OCI-LY7 (cell line): ENCODE measurements at regions not wholly inside any gene's neighbourhood (a gene's known extent, or its start where the extent isn't known, plus 50 kb on each side); places are given as distances from the start of the nearest gene placed in this dataset.

Source experiments
- BruUV-seq: library from RNA; stranded (reverse); fragments of 400-500 nt; replicated peaks from 2 replicates; lab custom pipeline; 2021; lab: Mats Ljungman, UMichigan
- CTCF ChIA-PET: fragments of 300-600 bp; sonication (Branson Sonifier 250); formaldehyde crosslinking; loops from one replicate; lab custom pipeline; 2022; ENCODE audit warnings: antibody characterized with exemption; ENCODE audit not compliant: unreplicated experiment; lab: Charles Lee
- POLR2A ChIA-PET: fragments of 300-600 bp; sonication (Branson Sonifier 250); formaldehyde crosslinking; loops from one replicate; lab custom pipeline; 2022; ENCODE audit warnings: antibody characterized with exemption; lab: Charles Lee
- DNase-seq: peaks from one replicate; pipeline ENCODE4 v3.0.0-alpha.2; 2015; ENCODE audit warnings: low spot score
- H2AFZ ChIP-seq: fragments of 200-600 bp; sonication (generic), shearing (Covaris generic); 2 replicates; pipeline ENCODE4 v1.6.1; 2014; ENCODE audit warnings: mild to moderate bottlenecking, antibody characterized with exemption, low read length, moderate library complexity
- H3K27ac ChIP-seq: fragments of 200-600 bp; sonication (generic); 2 replicates; pipeline ENCODE4 v1.5.1; 2014; ENCODE audit warnings: mixed run types, low read depth, mild to moderate bottlenecking, moderate library complexity, low read length, inconsistent platforms; ENCODE audit not compliant: poor library complexity, severe bottlenecking
- H3K36me3 ChIP-seq: fragments of 200-600 bp; sonication (generic); 2 replicates; pipeline ENCODE4 v1.6.1; 2014; ENCODE audit warnings: mild to moderate bottlenecking, antibody characterized with exemption, low read length, moderate library complexity, mixed read lengths; ENCODE audit not compliant: insufficient read depth
- H3K4me1 ChIP-seq: fragments of 200-600 bp; sonication (generic); 2 replicates; pipeline ENCODE4 v1.5.1; 2014; ENCODE audit warnings: mild to moderate bottlenecking, low read length; ENCODE audit not compliant: insufficient read depth, poor library complexity, severe bottlenecking
- H3K4me2 ChIP-seq: fragments of 200-600 bp; sonication (generic); 2 replicates; pipeline ENCODE4 v1.6.1; 2014; ENCODE audit warnings: mild to moderate bottlenecking, low read length
- H3K4me3 ChIP-seq: fragments of 200-600 bp; sonication (generic); 2 replicates; pipeline ENCODE4 v1.5.1; 2014; ENCODE audit warnings: mild to moderate bottlenecking, low read depth, low read length; ENCODE audit not compliant: poor library complexity, severe bottlenecking
- H3K79me2 ChIP-seq: fragments of 200-600 bp; sonication (generic); 2 replicates; pipeline ENCODE4 v1.6.1; 2016; ENCODE audit warnings: low read depth, mild to moderate bottlenecking, low read length, moderate library complexity, mixed read lengths; ENCODE audit not compliant: insufficient read depth
- H3K9me2 ChIP-seq: fragments of 200-600 bp; sonication (generic); 2 replicates; pipeline ENCODE4 v1.6.1; 2016; ENCODE audit warnings: mild to moderate bottlenecking, low read length, mixed read lengths; ENCODE audit not compliant: insufficient read depth
- H3K9me3 ChIP-seq: fragments of 200-600 bp; sonication (generic); 2 replicates; pipeline ENCODE4 v1.6.1; 2014; ENCODE audit warnings: mild to moderate bottlenecking, mixed run types, low read length, mixed read lengths
- H4K20me1 ChIP-seq: fragments of 200-600 bp; sonication (generic); 2 replicates; pipeline ENCODE4 v1.6.1; 2014; ENCODE audit warnings: mild to moderate bottlenecking, antibody characterized with exemption, low read length, moderate library complexity, mixed read lengths; ENCODE audit not compliant: insufficient read depth
- CTCF ChIP-seq: fragments of 200-600 bp; sonication (generic); conservative IDR thresholded peaks from 2 replicates; pipeline ENCODE4 v1.5.1; 2014; ENCODE audit warnings: mild to moderate bottlenecking, antibody characterized with exemption, low read length, moderate library complexity, mixed read lengths
- EZH2phosphoT487 ChIP-seq: fragments of 200-600 bp; sonication (generic); IDR thresholded peaks from 2 replicates; pipeline ENCODE4 v1.6.1; 2018; ENCODE audit warnings: low read depth, borderline replicate concordance, mild to moderate bottlenecking, mixed run types, antibody characterized with exemption, low read length, moderate library complexity, mixed read lengths
- intact Hi-C: fragments of 100-400 bp; cut with micrococcal nuclease; formaldehyde crosslinking; loops from one replicate; pipeline ENCODE4 v1.10.0; 2022; ENCODE audit not compliant: unreplicated experiment

- Histone ChIP-seq H3K4me2 (no peak overlapping the region), H3K4me1 (no peaks in the 10 kb centered on the region), H3K4me3 (no peak overlapping the region), H3K9me3 (no peaks in the 10 kb centered on the region), H3K27ac (no peak overlapping the region), H3K79me2 (no peaks in the 10 kb centered on the region), H4K20me1 (no peaks in the 10 kb centered on the region), H2AFZ (no peak overlapping the region), H3K9me2 (no peaks in the 10 kb centered on the region), H3K36me3 (no peaks in the 10 kb centered on the region)
- intact Hi-C loops = no loop called here
- no TSS peak for BruUV-seq
- ChIA-PET CTCF (no interaction called here), POLR2A (interaction anchor here (0.5 kb wide), 1 partner anchor 447 kb away, joined by 6 read pairs; no protein-coding TSS in a partner anchor)
- no peak for DNase-seq
- no peak for TF ChIP-seq EZH2phosphoT487
- no peak for TF ChIP-seq CTCF
Observed at GRCh38 chr14:86104691-86105265, 574.8 kb downstream of the FLRT2 start.

GRCh38 chr14:86094512-86094911 lies 564.6 kb downstream of the FLRT2 start:
- H3K4me2 ChIP-seq = no peak overlapping the region
- CTCF ChIA-PET = no interaction called here
- H4K20me1 ChIP-seq = no peaks in the 10 kb centered on the region
- no peak overlapping the region for H2AFZ ChIP-seq
- H3K4me1 ChIP-seq = no peaks in the 10 kb centered on the region
- POLR2A ChIA-PET = no interaction called here
- H3K9me2 ChIP-seq = no peaks in the 10 kb centered on the region
- no peaks in the 10 kb centered on the region for H3K79me2 ChIP-seq
- BruUV-seq = no TSS peak
- intact Hi-C loops = no loop called here
- H3K4me3 ChIP-seq = no peak overlapping the region
- no peaks in the 10 kb centered on the region for H3K36me3 ChIP-seq
- TF ChIP-seq EZH2phosphoT487 = no peak
- TF ChIP-seq CTCF = no peak
- DNase-seq = no peak
- H3K27ac ChIP-seq = no peak overlapping the region
- H3K9me3 ChIP-seq = no peaks in the 10 kb centered on the region

GRCh38 chr14:86091811-86092210 lies 561.9 kb downstream of the FLRT2 start:
- intact Hi-C loops = no loop called here
- H3K79me2 ChIP-seq = no peaks in the 10 kb centered on the region
- no peak overlapping the region for H2AFZ ChIP-seq
- no peak overlapping the region for H3K27ac ChIP-seq
- H3K4me2 ChIP-seq = no peak overlapping the region
- no peaks in the 10 kb centered on the region for H3K9me3 ChIP-seq
- H4K20me1 ChIP-seq = no peaks in the 10 kb centered on the region
- no peaks in the 10 kb centered on the region for H3K36me3 ChIP-seq
- CTCF ChIA-PET = no interaction called here
- no peaks in the 10 kb centered on the region for H3K4me1 ChIP-seq
- no peaks in the 10 kb centered on the region for H3K9me2 ChIP-seq
- no TSS peak for BruUV-seq
- H3K4me3 ChIP-seq = no peak overlapping the region
- POLR2A ChIA-PET = interaction anchor here (1.1 kb wide), 1 partner anchor 11 kb away, joined by 3 read pairs; no protein-coding TSS in a partner anchor
- no peak for TF ChIP-seq CTCF
- TF ChIP-seq EZH2phosphoT487 = no peak
- no peak for DNase-seq
